KMS-11 (cell line): ENCODE measurements at regions not wholly inside any gene's neighbourhood (a gene's known extent, or its start where the extent isn't known, plus 50 kb on each side); places are given as distances from the start of the nearest gene placed in this dataset.

Experiments used
- H2AFZ ChIP-seq: fragments of 200-600 bp; sonication (generic); 2 replicates; pipeline ENCODE4 v1.6.1; 2016; ENCODE audit warnings: antibody characterized with exemption, mixed run types, low read depth
- H3K27ac ChIP-seq: fragments of 200-600 bp; sonication (generic); 2 replicates; pipeline ENCODE4 v1.6.1; 2016; ENCODE audit warnings: mild to moderate bottlenecking, mixed run types
- H3K27me3 ChIP-seq: fragments of 200-600 bp; sonication (generic); 2 replicates; pipeline ENCODE4 v1.6.1; 2017; ENCODE audit warnings: mild to moderate bottlenecking, low read depth, mixed run types, moderate library complexity; ENCODE audit not compliant: insufficient read depth
- H3K36me3 ChIP-seq: fragments of 200-600 bp; sonication (generic); 2 replicates; pipeline ENCODE4 v1.6.1; 2017; ENCODE audit warnings: mild to moderate bottlenecking, mixed run types; ENCODE audit not compliant: insufficient read depth
- H3K4me1 ChIP-seq: fragments of 200-600 bp; sonication (generic); 2 replicates; pipeline ENCODE4 v1.6.1; 2016; ENCODE audit warnings: mild to moderate bottlenecking, low read depth, mixed run types; ENCODE audit not compliant: poor library complexity, severe bottlenecking
- H3K4me2 ChIP-seq: fragments of 200-600 bp; sonication (generic); 2 replicates; pipeline ENCODE4 v1.7.0; 2016; ENCODE audit warnings: mild to moderate bottlenecking, mixed run types
- H3K4me3 ChIP-seq: fragments of 200-600 bp; sonication (generic); IDR thresholded peaks from 2 replicates; pipeline ENCODE4 v1.6.1; 2017; ENCODE audit warnings: low read depth, low read length, mixed read lengths; ENCODE audit not compliant: insufficient read depth
- H3K79me2 ChIP-seq: fragments of 200-600 bp; sonication (generic); 2 replicates; pipeline ENCODE4 v1.6.1; 2016; ENCODE audit warnings: low read depth, mixed run types; ENCODE audit not compliant: insufficient read depth
- H3K9ac ChIP-seq: fragments of 200-600 bp; sonication (generic); 2 replicates; pipeline ENCODE4 v1.6.1; 2016; ENCODE audit warnings: mild to moderate bottlenecking, mixed run types
- H4K20me1 ChIP-seq: fragments of 200-600 bp; sonication (generic); 2 replicates; pipeline ENCODE4 v1.6.1; 2016; ENCODE audit warnings: mild to moderate bottlenecking, mixed run types; ENCODE audit not compliant: insufficient read depth
- TF ChIP-seq, protein P1 (sequence below): fragments of 200-600 bp; sonication (generic); conservative IDR thresholded peaks from 2 replicates; pipeline ENCODE4 v1.6.1; 2017; ENCODE audit warnings: low read depth, mild to moderate bottlenecking, antibody characterized with exemption, low read length, moderate library complexity, mixed read lengths

DNA sequence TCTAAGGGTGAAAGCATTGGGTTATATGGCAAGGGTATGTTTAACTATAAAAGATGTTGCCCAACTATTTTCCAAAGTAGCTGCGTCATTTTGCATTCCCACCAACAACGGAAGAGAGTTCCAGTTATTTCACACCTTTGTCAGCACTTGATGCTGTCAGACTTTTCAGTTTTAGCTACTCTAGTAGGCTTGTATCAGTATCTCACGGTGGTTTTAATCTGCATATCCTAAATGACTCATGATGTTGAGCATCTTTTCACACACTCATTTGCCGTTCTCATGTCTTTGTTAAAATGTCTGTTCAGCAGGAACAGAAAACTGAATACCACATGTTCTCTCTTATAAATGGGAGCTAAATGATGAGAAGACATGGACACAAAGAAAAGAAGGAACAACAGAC, 122.3 kb downstream of the RNASET2 start:
- H3K36me3 ChIP-seq: no peaks in the 10 kb centered on the region
- no peak overlapping the region for H2AFZ ChIP-seq
- TF ChIP-seq, protein P1, sequence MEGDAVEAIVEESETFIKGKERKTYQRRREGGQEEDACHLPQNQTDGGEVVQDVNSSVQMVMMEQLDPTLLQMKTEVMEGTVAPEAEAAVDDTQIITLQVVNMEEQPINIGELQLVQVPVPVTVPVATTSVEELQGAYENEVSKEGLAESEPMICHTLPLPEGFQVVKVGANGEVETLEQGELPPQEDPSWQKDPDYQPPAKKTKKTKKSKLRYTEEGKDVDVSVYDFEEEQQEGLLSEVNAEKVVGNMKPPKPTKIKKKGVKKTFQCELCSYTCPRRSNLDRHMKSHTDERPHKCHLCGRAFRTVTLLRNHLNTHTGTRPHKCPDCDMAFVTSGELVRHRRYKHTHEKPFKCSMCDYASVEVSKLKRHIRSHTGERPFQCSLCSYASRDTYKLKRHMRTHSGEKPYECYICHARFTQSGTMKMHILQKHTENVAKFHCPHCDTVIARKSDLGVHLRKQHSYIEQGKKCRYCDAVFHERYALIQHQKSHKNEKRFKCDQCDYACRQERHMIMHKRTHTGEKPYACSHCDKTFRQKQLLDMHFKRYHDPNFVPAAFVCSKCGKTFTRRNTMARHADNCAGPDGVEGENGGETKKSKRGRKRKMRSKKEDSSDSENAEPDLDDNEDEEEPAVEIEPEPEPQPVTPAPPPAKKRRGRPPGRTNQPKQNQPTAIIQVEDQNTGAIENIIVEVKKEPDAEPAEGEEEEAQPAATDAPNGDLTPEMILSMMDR: no peak
- no peak overlapping the region for H3K4me2 ChIP-seq
- H3K4me1 ChIP-seq: no peaks in the 10 kb centered on the region
- no peak overlapping the region for H3K27ac ChIP-seq
- H3K27me3 ChIP-seq: no peaks in the 10 kb centered on the region
- H3K79me2 ChIP-seq: no peaks in the 10 kb centered on the region
- no peak overlapping the region for H3K4me3 ChIP-seq
- no peak overlapping the region for H3K9ac ChIP-seq
- H4K20me1 ChIP-seq: no peaks in the 10 kb centered on the region

DNA sequence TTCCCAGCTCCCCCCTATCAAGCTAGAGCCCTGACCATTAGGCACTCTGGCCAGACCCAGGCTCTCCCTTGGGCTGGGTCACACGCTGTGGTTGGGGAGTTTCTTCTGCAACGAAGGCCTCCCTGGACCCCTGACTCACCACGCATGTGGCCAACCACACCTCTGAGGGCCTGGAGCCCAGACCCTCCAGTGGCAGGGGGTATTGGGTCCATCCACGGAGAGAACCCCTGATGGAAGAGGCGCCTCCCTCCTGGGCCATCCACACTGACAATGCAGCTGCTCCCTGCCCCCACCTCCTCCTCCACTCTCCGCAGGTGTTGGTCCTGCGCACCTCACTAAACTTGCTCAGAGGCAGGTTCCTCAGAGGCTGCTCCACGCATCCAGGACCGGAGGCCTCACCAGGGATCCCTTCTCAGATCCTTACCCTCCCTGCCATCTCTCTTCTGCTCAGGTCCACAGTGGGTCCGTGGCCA, 125.4 kb downstream of the RNASET2 start:
- TF ChIP-seq, protein P1: no peak
- no peak overlapping the region for H2AFZ ChIP-seq
- no peaks in the 10 kb centered on the region for H3K27me3 ChIP-seq
- H3K36me3 ChIP-seq: no peaks in the 10 kb centered on the region
- H4K20me1 ChIP-seq: no peaks in the 10 kb centered on the region
- no peak overlapping the region for H3K9ac ChIP-seq
- H3K79me2 ChIP-seq: no peaks in the 10 kb centered on the region
- no peaks in the 10 kb centered on the region for H3K4me1 ChIP-seq
- no peak overlapping the region for H3K4me2 ChIP-seq
- no peak overlapping the region for H3K27ac ChIP-seq
- H3K4me3 ChIP-seq: no peak overlapping the region

GRCh38 chr6:166830185-166830890, 126.0 kb downstream of the RNASET2 start:
- Histone ChIP-seq H3K4me1 (no peaks in the 10 kb centered on the region), H3K79me2 (no peaks in the 10 kb centered on the region), H4K20me1 (no peaks in the 10 kb centered on the region), H3K27ac (no peak overlapping the region), H3K27me3 (no peaks in the 10 kb centered on the region), H2AFZ (no peak overlapping the region), H3K4me2 (no peak overlapping the region), H3K9ac (no peak overlapping the region), H3K4me3 (no peak overlapping the region), H3K36me3 (no peaks in the 10 kb centered on the region)
- TF ChIP-seq, protein P1: no peak

GRCh38 chr6:166826264-166826663, 130.1 kb downstream of the RNASET2 start:
- TF ChIP-seq, protein P1: no peak
- H4K20me1 ChIP-seq: no peaks in the 10 kb centered on the region
- H3K27me3 ChIP-seq: no peaks in the 10 kb centered on the region
- H3K79me2 ChIP-seq: no peaks in the 10 kb centered on the region
- H2AFZ ChIP-seq: no peak overlapping the region
- no peak overlapping the region for H3K27ac ChIP-seq
- no peak overlapping the region for H3K9ac ChIP-seq
- no peaks in the 10 kb centered on the region for H3K4me1 ChIP-seq
- no peaks in the 10 kb centered on the region for H3K36me3 ChIP-seq
- no peak overlapping the region for H3K4me3 ChIP-seq
- H3K4me2 ChIP-seq: no peak overlapping the region
